Lower leg skin (tissue), 3 donors: ENCODE measurements at regions not wholly inside any gene's neighbourhood (a gene's known extent, or its start where the extent isn't known, plus 50 kb on each side); places are given as distances from the start of the nearest gene placed in this dataset.

Experiments used
- POLR2A ChIP-seq, 2 donors: fragments of 450-650 bp; IDR thresholded peaks; one replicate each; pipeline ENCODE4 v1.6.1; 2016 to 2017; ENCODE audit warnings: antibody characterized with exemption in 2 of 2, mild to moderate bottlenecking in 1 of 2, moderate library complexity in 1 of 2
- TF ChIP-seq, protein P1 (sequence below), 3 donors: fragments of 450-650 bp; IDR thresholded peaks; one replicate each; pipeline ENCODE4 v1.5.1; 2016; ENCODE audit warnings: antibody characterized with exemption in 3 of 3, mild to moderate bottlenecking in 3 of 3, moderate library complexity in 2 of 3

GRCh38 chr13:80276371-80277289, 64.3 kb downstream of the SPRY2 start:
- TF ChIP-seq, protein P1, sequence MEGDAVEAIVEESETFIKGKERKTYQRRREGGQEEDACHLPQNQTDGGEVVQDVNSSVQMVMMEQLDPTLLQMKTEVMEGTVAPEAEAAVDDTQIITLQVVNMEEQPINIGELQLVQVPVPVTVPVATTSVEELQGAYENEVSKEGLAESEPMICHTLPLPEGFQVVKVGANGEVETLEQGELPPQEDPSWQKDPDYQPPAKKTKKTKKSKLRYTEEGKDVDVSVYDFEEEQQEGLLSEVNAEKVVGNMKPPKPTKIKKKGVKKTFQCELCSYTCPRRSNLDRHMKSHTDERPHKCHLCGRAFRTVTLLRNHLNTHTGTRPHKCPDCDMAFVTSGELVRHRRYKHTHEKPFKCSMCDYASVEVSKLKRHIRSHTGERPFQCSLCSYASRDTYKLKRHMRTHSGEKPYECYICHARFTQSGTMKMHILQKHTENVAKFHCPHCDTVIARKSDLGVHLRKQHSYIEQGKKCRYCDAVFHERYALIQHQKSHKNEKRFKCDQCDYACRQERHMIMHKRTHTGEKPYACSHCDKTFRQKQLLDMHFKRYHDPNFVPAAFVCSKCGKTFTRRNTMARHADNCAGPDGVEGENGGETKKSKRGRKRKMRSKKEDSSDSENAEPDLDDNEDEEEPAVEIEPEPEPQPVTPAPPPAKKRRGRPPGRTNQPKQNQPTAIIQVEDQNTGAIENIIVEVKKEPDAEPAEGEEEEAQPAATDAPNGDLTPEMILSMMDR (IDR thresholded peaks at IDR 0.05) = no peak
- TF ChIP-seq POLR2A (IDR thresholded peaks at IDR 0.05) = no peak
